Stimulated activated CD8-positive, alpha-beta memory T cell treated with anti-CD3 and anti-CD28 coated beads, Interleukin-4, amount 100 ng/mL, for 24 hours (primary cell): ENCODE measurements at regions not wholly inside any gene's neighbourhood (a gene's known extent, or its start where the extent isn't known, plus 50 kb on each side); places are given as distances from the start of the nearest gene placed in this dataset.

Experiments used
- DNase-seq: peaks from one replicate; pipeline ENCODE4 v3.0.0-alpha.2; 2020; ENCODE audit warnings: low read depth

GRCh38 chr10:107383357-107383756, 218.9 kb upstream of the SORCS1 start:
- DNase-seq, result no peak

GRCh38 chr10:107379601-107380000, 215.1 kb upstream of the SORCS1 start:
- no peak for DNase-seq

GRCh38 chr10:107371801-107372200, 207.3 kb upstream of the SORCS1 start:
- no peak for DNase-seq

- DNase-seq, result no peak
Observed at GRCh38 chr10:107364872-107365271, 200.4 kb upstream of the SORCS1 start.

DNA sequence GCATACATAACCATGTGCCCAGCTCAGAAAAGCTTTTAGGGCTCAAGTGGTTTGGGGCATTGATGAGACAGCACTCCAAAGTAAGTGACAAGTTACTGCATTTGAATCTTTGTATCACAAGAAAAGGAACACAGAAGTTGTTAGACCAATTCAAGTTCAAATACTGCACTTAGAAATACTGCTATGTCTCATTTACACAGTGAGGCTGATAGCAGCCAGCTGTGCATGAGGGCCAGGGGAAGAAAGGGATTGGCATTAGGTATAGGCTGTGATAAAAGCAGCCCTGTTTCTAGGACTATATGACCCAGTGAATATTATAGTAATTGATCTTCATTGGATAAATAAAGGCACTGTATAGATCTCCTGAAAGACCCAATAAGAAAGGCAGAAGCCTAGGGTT, 197.8 kb upstream of the SORCS1 start:
- DNase-seq, result no peak

DNA sequence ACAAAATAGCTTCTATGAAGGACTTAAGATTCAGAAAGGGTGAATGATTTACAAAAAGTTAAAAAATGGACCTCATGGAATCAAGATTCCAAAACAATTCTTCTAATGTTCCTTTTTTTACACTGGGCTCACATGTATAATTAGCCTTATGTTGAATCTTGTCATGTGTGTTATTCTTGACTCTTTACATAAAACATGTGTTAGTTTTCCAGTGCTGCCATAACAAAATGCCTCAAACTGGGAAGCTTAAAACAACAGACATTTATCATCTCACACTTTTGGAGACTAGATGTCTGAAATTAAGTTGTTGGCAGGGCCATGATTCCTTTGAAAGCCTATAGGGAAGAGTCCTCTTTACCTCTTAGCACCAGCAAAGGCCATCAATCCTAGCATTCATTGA, 192.5 kb upstream of the SORCS1 start:
- no peak for DNase-seq

DNA sequence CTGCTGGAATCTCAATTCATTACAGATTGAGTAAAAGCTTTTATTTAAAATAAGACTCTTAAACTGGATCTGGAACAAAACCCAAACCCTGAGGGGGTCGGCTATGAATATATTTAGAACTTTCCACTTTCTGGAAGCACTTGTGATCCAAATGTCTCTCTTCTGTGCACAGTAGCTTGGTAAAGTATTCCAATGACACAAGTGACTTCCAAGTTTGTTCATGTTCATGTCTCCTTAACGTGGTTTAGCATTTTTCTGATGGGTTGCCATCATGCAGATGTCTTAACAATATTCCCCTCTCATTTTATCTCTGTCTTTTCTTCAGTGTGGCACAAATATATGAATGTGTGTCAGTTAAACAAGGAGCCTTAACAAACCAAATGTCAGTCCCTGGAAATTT, 191.9 kb upstream of the SORCS1 start:
- DNase-seq, result no peak

DNA sequence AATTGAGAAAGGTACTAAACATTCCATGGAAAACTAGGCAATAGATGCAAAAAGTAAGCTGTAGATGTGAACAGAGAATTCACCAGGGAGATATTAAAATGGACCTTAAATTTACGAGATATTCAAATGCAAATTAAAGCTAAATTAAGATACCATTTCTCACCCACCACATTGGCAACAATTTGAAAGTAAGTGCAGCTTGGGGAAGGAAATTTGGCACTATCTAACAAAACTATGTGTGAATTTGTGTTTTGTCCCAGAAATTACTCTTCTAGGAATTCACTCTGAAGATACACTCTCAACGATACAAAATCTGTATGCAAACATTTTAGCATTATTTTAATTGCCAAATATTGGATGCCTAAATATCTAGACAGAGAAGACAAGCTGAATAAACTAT, 178.2 kb upstream of the SORCS1 start:
- no peak for DNase-seq

DNA sequence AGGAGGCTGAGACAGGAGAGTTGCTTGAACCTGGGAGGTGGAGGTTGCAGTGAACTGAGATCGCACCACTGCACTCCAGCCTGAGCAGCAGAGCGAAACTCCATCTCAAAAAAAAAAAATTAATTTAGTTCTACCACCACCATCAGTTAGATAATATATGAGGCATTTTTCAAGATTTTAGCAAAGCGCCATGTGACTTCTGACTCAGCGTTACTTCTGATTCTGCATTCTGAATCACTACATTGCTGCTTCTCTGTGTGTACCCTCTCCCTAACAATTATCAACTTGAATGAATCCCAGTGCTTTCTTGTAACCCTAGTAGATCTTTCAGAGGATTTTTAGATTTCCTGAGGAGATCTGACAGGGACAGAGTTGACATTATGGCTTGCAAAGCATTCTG, 176.8 kb upstream of the SORCS1 start:
- DNase-seq, result no peak

GRCh38 chr10:107340326-107340725, 175.8 kb upstream of the SORCS1 start:
- DNase-seq, result no peak

- no peak for DNase-seq
Observed at GRCh38 chr10:107336061-107336460, 171.6 kb upstream of the SORCS1 start.

DNA sequence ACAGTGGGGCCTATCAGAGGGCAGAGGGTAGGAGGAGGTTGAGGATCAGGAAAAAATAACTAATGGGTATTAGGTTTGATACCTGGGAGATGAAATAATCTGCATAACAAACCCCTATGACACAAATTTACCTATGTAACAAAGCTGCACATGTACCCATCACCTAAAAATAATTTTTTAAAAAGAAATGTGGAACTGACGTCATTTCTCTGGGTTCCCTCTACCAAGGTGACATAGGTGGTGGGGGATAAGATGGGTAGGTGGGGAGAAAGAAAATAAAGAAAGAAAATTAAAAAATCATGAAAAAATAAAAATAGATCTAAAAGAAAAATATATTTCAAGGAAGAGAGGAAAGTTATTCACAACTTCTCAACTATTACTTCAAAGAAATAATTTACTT, 153.1 kb upstream of the SORCS1 start:
- no peak for DNase-seq

DNA sequence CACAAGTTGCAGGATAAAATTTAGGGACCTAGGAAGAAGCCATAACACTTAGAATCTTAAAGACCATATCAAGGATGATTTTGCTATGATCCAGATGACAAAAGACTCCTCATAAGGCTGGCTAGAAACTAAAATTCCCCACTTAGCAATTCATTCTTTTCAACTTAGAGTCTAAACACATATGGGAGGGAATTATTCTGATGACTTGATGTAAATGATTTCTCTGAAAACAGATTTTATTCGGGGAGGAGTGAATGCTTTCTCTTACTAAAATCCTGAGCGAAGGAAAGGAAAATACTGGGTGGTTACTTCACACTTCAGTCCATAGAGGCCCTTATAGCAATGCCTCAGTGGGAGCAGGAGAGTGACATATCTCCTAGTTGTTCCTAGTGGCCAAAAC, 138.7 kb upstream of the SORCS1 start:
- no peak for DNase-seq

GRCh38 chr10:107299606-107300005, 135.1 kb upstream of the SORCS1 start:
- no peak for DNase-seq

- no peak for DNase-seq
Observed at GRCh38 chr10:107284187-107284586, 119.7 kb upstream of the SORCS1 start.

DNA sequence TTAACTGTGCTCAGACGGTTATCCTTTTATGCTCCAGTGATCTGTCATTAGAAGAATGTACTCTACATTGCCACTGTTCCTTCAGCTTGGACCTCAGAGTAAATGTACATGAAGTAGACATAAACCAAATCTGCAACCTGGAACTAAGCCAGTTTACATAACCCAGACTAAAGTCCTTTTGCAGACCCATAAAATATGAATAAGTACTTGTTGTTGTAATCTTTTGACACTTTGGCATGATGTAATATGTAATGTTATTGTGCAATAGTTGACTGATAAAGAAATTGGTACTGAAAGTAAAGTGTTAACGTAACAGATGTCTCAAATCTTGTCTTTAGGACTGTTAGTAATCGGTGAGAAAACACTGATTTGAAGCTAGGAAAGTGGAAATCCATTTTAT, 115.8 kb upstream of the SORCS1 start:
- DNase-seq, result no peak

- no peak for DNase-seq
Observed at GRCh38 chr10:107277591-107277990, 113.1 kb upstream of the SORCS1 start.

DNA sequence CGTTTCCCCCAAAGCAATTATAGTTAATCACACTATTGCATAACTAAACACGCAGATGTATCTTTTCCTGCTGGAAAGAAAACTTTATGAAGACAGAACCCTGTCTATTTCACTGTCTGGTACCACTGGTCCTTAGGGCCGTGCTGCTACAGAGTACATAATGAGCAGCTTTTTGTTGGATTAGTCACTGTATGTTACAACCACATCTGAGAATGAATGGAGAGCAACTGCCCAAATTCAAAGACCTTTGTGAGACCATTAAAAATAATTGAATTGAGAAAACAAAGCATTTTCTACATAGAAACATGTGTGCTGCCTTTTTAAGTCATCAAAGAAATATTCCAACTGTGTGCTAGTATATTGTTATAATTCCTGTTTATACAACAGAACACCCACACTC, 111.3 kb upstream of the SORCS1 start:
- no peak for DNase-seq

DNA sequence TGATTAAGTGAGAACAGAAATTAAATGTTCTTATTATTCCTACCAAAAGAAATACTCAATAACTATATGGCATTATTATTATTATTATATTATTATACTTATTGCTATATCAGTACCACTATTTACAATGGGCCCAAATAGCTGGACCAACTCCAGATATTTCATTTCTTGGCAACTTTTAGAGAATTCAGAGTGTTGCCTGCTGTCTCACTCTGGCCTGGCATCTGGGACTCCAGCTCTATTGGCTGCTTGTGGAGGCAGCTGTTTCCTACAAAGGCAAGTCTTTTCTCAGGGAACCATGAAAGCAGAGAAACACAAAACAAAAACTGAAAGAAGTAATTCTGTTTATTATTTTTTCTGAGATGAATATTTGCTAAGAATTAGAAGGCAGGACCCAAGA, 105.1 kb upstream of the SORCS1 start:
- no peak for DNase-seq

- no peak for DNase-seq
Observed at GRCh38 chr10:107264742-107265141, 100.2 kb upstream of the SORCS1 start.

- DNase-seq, result no peak
Observed at GRCh38 chr10:107244122-107244521, 79.6 kb upstream of the SORCS1 start.

DNA sequence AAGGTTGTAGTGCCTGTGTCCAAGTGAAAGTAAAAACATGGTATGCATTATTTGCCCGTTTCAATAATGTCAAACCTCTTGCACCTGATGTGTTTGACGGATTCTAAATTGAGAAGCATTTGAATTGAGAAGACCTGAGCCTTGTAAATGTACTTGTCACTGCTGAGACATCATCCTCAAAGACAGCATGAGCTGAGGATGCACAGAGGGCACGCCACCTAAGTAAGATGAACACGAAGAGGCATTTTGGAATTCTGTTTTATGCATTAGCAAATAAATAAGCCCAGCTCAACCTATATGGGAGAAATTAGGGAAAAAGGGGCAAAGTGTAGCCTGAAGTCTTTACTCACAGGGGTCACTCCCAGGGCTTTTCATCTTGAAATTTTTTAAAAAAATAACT, 73.8 kb upstream of the SORCS1 start:
- DNase-seq, result no peak

- DNase-seq, result no peak
Observed at GRCh38 chr10:107232013-107232412, 67.5 kb upstream of the SORCS1 start.

DNA sequence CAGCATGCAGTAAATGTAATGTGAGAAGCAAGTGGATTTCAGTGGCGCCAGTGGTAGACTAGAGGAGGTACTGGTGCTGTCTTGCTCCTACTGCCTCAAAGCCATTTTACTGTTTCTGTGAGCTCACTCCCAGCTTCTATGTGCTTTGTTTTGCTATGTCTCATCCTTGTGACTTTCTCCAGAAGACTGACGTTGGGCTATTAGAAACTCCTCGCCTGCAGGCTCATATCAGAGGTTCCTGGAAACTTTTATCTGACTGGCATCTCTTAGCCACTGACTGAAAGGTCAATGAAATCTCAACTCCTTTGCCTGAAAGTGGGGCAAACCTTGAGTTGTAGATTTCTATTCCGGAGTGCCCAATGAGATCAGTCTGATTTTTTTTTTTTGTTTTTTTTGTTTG, 66.4 kb upstream of the SORCS1 start:
- DNase-seq, result no peak

- no peak for DNase-seq
Observed at GRCh38 chr10:107215681-107216080, 51.2 kb upstream of the SORCS1 start.
